GM18907 (cell line): ENCODE measurements at regions not wholly inside any gene's neighbourhood (a gene's known extent, or its start where the extent isn't known, plus 50 kb on each side); places are given as distances from the start of the nearest gene placed in this dataset.
"Not testable (repeated sequence)": the region's sequence is repeated elsewhere in the genome, so short reads cannot be mapped to it uniquely, and the experiment has no call there.

Experiments used
- ATAC-seq: cut with Tn5 transposase; IDR thresholded peaks from one replicate; pipeline ENCODE4 v1.9.1; 2021; ENCODE audit warnings: mild to moderate bottlenecking, moderate library complexity; ENCODE audit not compliant: unreplicated experiment

DNA sequence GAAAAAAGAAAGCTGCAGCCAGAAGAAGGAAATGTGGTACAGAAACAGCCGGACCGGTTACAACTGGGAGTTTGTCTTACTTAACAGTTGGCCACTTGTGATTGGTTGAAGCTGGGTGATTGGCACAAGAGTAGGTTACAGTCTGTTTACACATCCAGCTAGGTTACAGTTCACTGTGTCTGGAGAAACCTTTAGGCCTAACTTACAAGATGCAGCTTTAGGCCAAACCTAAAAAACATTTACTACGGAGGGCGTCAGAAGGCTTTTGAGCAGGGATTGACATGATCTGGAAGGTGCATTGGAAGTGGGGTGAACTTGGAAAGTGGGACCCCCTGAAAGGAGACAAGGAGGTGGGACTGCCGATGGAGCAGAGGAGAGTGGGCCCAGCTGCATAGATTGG, 122.3 kb downstream of the BANF2 start:
- ATAC-seq = no peak

GRCh38 chr20:17821606-17822005, 121.8 kb downstream of the BANF2 start:
- not testable (repeated sequence) for ATAC-seq

GRCh38 chr20:17819395-17820093, 119.8 kb downstream of the BANF2 start:
- ATAC-seq = no peak

- no peak for ATAC-seq
Measured at GRCh38 chr20:17818187-17818586, 118.4 kb downstream of the BANF2 start.

- ATAC-seq = no peak
Measured at GRCh38 chr20:17816804-17817587, 117.2 kb downstream of the BANF2 start.

DNA sequence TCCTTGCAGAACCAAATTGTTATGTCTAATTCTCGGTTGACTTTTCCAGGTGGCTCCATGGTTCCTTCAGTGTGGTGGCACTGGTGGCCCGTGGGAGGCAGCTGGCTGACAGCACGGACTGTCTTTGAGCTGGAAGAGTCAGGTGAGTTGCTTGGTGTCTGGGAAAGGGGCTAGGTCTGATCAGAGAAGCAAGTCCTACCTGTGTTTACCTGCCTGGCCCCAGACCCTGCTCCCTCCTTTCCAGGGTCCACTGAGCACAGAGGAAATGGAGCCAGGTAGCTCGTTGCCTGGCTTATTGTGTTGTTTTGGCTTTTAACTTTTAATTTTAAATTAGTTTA, 111.8 kb downstream of the BANF2 start:
- no peak for ATAC-seq

DNA sequence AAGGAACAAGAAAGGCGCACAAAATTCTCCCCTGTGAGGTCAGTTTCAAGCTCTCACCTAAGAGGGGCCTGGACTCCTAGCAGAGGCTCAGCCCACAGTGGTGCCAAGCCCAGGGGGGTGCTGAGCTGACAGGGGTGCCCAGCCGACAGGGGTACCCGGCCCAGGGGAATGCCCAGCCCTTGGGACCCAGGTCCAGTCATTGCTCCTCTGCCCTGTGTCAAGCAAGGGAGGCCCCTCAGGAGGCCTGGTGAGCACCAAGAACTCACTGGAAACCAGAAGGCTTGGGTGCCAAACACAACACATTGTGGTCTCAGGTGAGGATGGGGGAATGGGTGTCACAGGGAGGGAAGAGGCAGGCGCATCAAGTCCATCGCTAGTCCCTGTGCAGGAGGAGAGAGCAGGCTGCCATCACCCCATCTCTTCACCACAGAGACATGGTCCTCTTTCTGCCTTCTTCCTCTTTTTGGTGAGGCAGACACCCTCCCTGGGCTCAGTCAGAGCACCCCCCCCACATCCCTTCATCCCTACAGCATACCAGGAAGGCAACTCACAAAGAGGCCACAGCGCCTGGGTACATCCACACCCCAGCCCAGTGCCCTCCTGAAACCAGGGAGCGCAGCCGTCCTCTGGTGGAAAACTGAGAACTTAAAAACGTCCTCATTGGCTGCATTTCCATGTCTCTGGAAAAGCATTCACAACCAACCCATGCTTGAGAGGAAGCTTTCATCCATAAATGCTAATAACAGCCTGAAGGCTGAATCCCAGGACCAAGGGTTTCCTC, 111.3 kb downstream of the BANF2 start:
- ATAC-seq = no peak

DNA sequence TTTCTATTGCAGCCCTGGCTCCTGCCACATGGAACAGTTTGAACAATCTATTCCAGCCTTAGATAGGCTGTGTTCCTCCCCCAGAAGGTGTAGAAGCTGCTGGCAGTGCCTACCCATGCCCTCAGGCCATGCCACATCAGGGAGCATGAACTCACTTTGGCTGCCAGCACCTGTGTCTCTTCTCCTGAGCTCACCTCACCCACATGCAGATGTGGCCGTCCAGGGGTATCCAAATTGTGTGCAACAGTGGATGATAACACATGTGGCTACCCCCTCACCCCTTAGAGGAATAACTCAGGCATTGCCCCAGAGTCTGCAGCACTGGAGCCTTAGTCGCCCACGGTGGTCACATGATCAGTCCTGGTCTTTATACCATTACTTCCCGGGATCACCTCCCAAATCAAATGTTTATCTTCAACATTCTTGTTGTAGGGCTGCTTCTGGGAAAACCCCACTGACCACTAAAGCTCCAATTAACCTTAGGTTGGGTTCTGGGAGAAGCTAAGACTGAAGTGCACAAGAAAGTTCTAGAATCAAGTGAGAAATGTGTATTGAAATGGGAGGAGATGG, 110.4 kb downstream of the BANF2 start:
- no peak for ATAC-seq

- no peak for ATAC-seq
Measured at GRCh38 chr20:17809362-17810061, 109.7 kb downstream of the BANF2 start.

- ATAC-seq = no peak
Measured at GRCh38 chr20:17808782-17809181, 109.0 kb downstream of the BANF2 start.

- no peak for ATAC-seq
Measured at GRCh38 chr20:17808357-17808756, 108.6 kb downstream of the BANF2 start.

- no peak for ATAC-seq
Measured at GRCh38 chr20:17807651-17808050, 107.9 kb downstream of the BANF2 start.

DNA sequence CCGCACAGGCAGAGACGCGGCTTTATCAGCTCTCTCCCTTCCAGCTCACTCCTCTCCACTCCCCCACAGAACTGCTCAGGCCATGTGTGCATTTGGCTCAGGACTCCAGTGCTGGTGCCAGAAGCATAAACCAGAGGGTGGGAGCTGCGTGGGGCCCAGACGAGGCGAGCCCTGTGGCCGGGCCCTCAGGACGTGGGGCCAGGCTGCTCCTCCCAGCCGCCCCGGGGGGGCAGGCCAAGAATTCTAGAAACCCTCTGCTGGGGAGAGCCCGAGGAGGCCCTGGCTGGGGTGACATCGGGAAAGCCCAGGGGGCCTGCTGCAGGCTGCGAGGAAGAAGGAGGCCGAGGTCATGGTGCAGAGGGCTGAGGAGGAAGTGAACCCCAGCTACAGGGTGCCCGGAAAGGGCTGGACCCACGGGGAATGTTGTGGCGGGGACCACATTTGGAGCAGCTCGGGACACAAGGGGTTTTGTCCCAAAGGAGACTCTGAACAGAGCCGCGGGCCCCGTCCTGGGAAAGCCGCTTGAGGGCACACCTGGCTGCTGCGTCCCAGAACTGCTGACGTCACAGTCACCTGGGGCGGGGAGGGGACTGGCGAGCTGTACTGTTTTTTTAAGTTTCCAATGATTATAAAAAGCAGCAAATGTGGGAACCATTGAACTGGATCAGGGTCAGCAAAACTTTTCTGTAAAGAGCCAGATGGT, 107.1 kb downstream of the BANF2 start:
- ATAC-seq = no peak

DNA sequence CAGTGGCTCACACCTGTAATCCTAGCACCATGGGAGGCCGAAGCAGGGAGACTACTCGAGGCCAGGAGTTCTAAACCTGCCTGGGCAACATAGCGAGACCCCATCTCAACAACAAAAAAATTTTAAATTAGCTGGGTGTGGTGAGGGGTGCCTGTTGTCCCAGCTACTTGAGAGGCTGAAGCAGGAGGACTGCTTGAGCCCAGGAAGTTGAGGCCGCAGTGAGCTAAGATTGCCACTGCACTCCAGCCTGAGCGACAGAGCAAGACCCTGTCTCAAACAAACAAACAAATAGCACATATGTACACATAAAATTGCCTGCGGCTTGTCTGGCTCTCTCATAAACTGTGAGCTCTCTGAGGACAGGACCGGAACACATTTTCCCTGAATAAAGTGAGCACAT, 106.3 kb downstream of the BANF2 start:
- ATAC-seq = no peak

DNA sequence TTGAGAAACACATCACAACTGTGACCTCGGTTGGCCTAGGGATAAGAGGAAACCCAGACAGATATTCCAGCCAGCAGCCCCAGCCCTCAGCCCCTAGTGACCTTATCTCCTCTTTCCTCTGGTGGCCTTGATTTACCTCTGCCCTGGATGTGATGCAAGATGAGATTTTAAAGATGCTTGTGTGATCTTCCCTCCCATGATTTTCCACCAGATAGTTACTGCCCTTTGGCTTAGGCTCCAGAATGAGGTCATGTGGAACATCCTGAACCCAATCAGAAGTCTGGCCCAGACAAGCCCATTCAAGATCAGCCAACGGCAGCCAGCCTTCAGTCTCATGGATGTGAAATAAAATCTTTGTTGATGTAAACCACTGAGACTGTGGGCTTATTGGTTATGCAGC, 104.0 kb downstream of the BANF2 start:
- ATAC-seq = no peak

DNA sequence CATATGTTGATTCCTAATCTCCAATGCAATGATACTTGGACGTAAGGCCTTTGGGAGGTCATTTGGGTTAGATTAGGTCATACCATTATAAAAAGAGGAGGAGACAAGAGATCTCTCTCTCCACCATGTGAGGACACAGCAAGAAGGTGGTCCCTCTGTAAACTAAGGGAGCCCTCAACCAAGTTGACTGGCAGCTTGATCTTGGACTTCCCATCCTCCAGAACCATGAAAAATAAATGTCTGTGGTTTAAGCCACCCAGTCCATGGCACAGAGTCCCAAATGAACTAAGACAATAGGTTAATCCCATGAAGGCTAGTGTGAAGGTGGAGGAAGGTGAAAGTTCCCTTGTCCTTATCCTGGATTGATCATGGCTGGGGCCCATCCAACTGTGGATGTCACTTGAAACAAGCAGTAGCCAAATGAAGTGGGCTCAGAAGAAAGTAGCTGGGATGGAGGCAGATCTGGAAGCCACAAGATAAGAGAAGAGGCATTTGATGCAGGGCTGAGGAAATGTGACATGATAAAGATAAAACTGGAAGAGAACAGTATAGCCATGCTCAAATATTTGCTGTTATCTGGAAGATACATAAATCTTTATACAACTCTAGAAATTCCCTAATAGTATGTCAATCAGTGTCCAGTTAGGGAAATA, 99.9 kb downstream of the BANF2 start:
- ATAC-seq = no peak

GRCh38 chr20:17798601-17799000, 98.8 kb downstream of the BANF2 start:
- no peak for ATAC-seq

GRCh38 chr20:17797579-17797978, 97.8 kb downstream of the BANF2 start:
- ATAC-seq = no peak

- ATAC-seq = no peak
Measured at GRCh38 chr20:17797161-17797560, 97.4 kb downstream of the BANF2 start.

DNA sequence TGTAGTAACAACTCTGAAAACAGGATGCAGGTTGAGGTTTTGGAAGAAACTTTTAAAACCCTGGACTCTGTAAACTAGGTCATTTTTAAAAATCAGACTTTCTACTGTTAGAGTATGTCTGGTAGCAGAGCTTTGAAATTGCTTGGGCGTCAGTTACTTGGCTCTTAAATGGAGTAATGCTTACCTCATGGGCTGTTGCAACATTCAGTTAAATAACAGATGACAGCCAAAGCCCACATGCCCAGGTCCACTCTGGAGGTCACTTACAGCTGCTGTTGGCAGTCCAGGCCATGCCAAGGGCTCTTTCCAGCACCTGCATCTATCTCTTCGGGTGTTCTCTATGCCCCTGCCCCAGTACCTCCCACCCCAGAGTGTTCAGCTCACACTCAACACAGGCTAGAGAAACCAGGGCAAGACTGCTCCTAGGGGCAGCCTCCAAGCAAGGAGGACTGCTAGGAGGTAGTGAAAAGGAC, 96.4 kb downstream of the BANF2 start:
- ATAC-seq = no peak
